ENCODE measurements at regions not wholly inside any gene's neighbourhood (a gene's known extent, or its start where the extent isn't known, plus 50 kb on each side); places are given as distances from the start of the nearest gene placed in this dataset.

GRCh38 chr15:94587113-94587512, 355.8 kb downstream of the MCTP2 start:
- H3K9me3 Mint-ChIP-seq: no peaks in the 10 kb centered on the region
- H3K27me3 Mint-ChIP-seq: peaks cover 43% of the 10 kb centered on the region
- H3K4me3 Mint-ChIP-seq: no peak overlapping the region
- H3K36me3 Mint-ChIP-seq: no peaks in the 10 kb centered on the region
- peaks cover 32% of the 10 kb centered on the region for H3K4me1 Mint-ChIP-seq
- no peak overlapping the region for H3K27ac Mint-ChIP-seq

- H3K9me3 Mint-ChIP-seq: no peaks in the 10 kb centered on the region
- peaks cover 21% of the 10 kb centered on the region for H3K4me1 Mint-ChIP-seq
- no peak overlapping the region for H3K27ac Mint-ChIP-seq
- no peaks in the 10 kb centered on the region for H3K36me3 Mint-ChIP-seq
- H3K27me3 Mint-ChIP-seq: peaks cover 45% of the 10 kb centered on the region
- H3K4me3 Mint-ChIP-seq: no peak overlapping the region
Observed at GRCh38 chr15:94588993-94589392, 357.6 kb downstream of the MCTP2 start.

- no peaks in the 10 kb centered on the region for H3K4me1 Mint-ChIP-seq
- H3K27ac Mint-ChIP-seq: no peak overlapping the region
- H3K27me3 Mint-ChIP-seq: peaks cover 38% of the 10 kb centered on the region
- no peaks in the 10 kb centered on the region for H3K9me3 Mint-ChIP-seq
- no peaks in the 10 kb centered on the region for H3K36me3 Mint-ChIP-seq
- no peak overlapping the region for H3K4me3 Mint-ChIP-seq
Observed at GRCh38 chr15:94592495-94592894, 361.1 kb downstream of the MCTP2 start.

- Mint-ChIP-seq H3K4me3 (no peak overlapping the region), H3K36me3 (no peaks in the 10 kb centered on the region), H3K27ac (no peak overlapping the region), H3K9me3 (no peaks in the 10 kb centered on the region), H3K27me3 (peaks cover 31% of the 10 kb centered on the region), H3K4me1 (no peaks in the 10 kb centered on the region)
Observed at GRCh38 chr15:94596707-94597106, 365.3 kb downstream of the MCTP2 start.

- H3K4me1 Mint-ChIP-seq: no peaks in the 10 kb centered on the region
- H3K9me3 Mint-ChIP-seq: no peaks in the 10 kb centered on the region
- peaks cover 22% of the 10 kb centered on the region for H3K27me3 Mint-ChIP-seq
- H3K36me3 Mint-ChIP-seq: no peaks in the 10 kb centered on the region
- H3K4me3 Mint-ChIP-seq: no peak overlapping the region
- H3K27ac Mint-ChIP-seq: no peak overlapping the region
Observed at GRCh38 chr15:94600505-94600904, 369.1 kb downstream of the MCTP2 start.

GRCh38 chr15:94602754-94603470, 371.6 kb downstream of the MCTP2 start:
- no peak overlapping the region for H3K27ac Mint-ChIP-seq
- no peaks in the 10 kb centered on the region for H3K36me3 Mint-ChIP-seq
- H3K9me3 Mint-ChIP-seq: no peaks in the 10 kb centered on the region
- H3K4me1 Mint-ChIP-seq: peaks cover 11% of the 10 kb centered on the region
- H3K4me3 Mint-ChIP-seq: no peak overlapping the region
- H3K27me3 Mint-ChIP-seq: peaks cover 27% of the 10 kb centered on the region

GRCh38 chr15:94606286-94606685, 374.9 kb downstream of the MCTP2 start:
- Mint-ChIP-seq H3K27me3 (peaks cover 26% of the 10 kb centered on the region), H3K36me3 (no peaks in the 10 kb centered on the region), H3K4me3 (no peak overlapping the region), H3K4me1 (peaks cover 11% of the 10 kb centered on the region), H3K27ac (no peak overlapping the region), H3K9me3 (no peaks in the 10 kb centered on the region)

- Mint-ChIP-seq H3K4me1 (peaks cover 11% of the 10 kb centered on the region), H3K27ac (no peak overlapping the region), H3K9me3 (no peaks in the 10 kb centered on the region), H3K36me3 (no peaks in the 10 kb centered on the region), H3K4me3 (no peak overlapping the region), H3K27me3 (peaks cover 26% of the 10 kb centered on the region)
Observed at GRCh38 chr15:94607176-94607654, 375.9 kb downstream of the MCTP2 start.

GRCh38 chr15:94610069-94610468, 378.7 kb downstream of the MCTP2 start:
- no peaks in the 10 kb centered on the region for H3K9me3 Mint-ChIP-seq
- H3K27ac Mint-ChIP-seq: no peak overlapping the region
- H3K27me3 Mint-ChIP-seq: peaks cover 30% of the 10 kb centered on the region
- no peak overlapping the region for H3K4me3 Mint-ChIP-seq
- no peaks in the 10 kb centered on the region for H3K36me3 Mint-ChIP-seq
- peaks cover 11% of the 10 kb centered on the region for H3K4me1 Mint-ChIP-seq

- H3K36me3 Mint-ChIP-seq: no peaks in the 10 kb centered on the region
- peaks cover 11% of the 10 kb centered on the region for H3K4me1 Mint-ChIP-seq
- H3K9me3 Mint-ChIP-seq: no peaks in the 10 kb centered on the region
- no peak overlapping the region for H3K4me3 Mint-ChIP-seq
- H3K27ac Mint-ChIP-seq: no peak overlapping the region
- peaks cover 26% of the 10 kb centered on the region for H3K27me3 Mint-ChIP-seq
Observed at GRCh38 chr15:94610485-94610884, 379.1 kb downstream of the MCTP2 start.

GRCh38 chr15:94611656-94612055, 380.3 kb downstream of the MCTP2 start:
- no peaks in the 10 kb centered on the region for H3K9me3 Mint-ChIP-seq
- no peak overlapping the region for H3K27ac Mint-ChIP-seq
- peaks cover 20% of the 10 kb centered on the region for H3K27me3 Mint-ChIP-seq
- H3K4me3 Mint-ChIP-seq: no peak overlapping the region
- H3K4me1 Mint-ChIP-seq: peaks cover 11% of the 10 kb centered on the region
- H3K36me3 Mint-ChIP-seq: no peaks in the 10 kb centered on the region

GRCh38 chr15:94615688-94616087, 384.3 kb downstream of the MCTP2 start:
- H3K9me3 Mint-ChIP-seq: no peaks in the 10 kb centered on the region
- no peak overlapping the region for H3K27ac Mint-ChIP-seq
- H3K4me1 Mint-ChIP-seq: no peaks in the 10 kb centered on the region
- H3K4me3 Mint-ChIP-seq: no peak overlapping the region
- H3K27me3 Mint-ChIP-seq: peaks cover 15% of the 10 kb centered on the region
- no peaks in the 10 kb centered on the region for H3K36me3 Mint-ChIP-seq

GRCh38 chr15:94620632-94621031, 389.3 kb downstream of the MCTP2 start:
- no peak overlapping the region for H3K4me3 Mint-ChIP-seq
- H3K4me1 Mint-ChIP-seq: no peaks in the 10 kb centered on the region
- peaks cover 8% of the 10 kb centered on the region for H3K27me3 Mint-ChIP-seq
- H3K27ac Mint-ChIP-seq: no peak overlapping the region
- no peaks in the 10 kb centered on the region for H3K9me3 Mint-ChIP-seq
- H3K36me3 Mint-ChIP-seq: no peaks in the 10 kb centered on the region

- H3K4me3 Mint-ChIP-seq: no peak overlapping the region
- H3K27ac Mint-ChIP-seq: no peak overlapping the region
- H3K27me3 Mint-ChIP-seq: peaks cover 6% of the 10 kb centered on the region
- H3K4me1 Mint-ChIP-seq: no peaks in the 10 kb centered on the region
- H3K9me3 Mint-ChIP-seq: no peaks in the 10 kb centered on the region
- no peaks in the 10 kb centered on the region for H3K36me3 Mint-ChIP-seq
Observed at GRCh38 chr15:94621736-94622135, 390.4 kb downstream of the MCTP2 start.

- no peaks in the 10 kb centered on the region for H3K9me3 Mint-ChIP-seq
- H3K4me1 Mint-ChIP-seq: no peaks in the 10 kb centered on the region
- H3K27ac Mint-ChIP-seq: no peak overlapping the region
- no peaks in the 10 kb centered on the region for H3K36me3 Mint-ChIP-seq
- H3K27me3 Mint-ChIP-seq: no peaks in the 10 kb centered on the region
- H3K4me3 Mint-ChIP-seq: no peak overlapping the region
Observed at GRCh38 chr15:94626949-94627348, 395.6 kb downstream of the MCTP2 start.

- Mint-ChIP-seq H3K27ac (no peak overlapping the region), H3K4me3 (no peak overlapping the region), H3K27me3 (peaks cover 8% of the 10 kb centered on the region), H3K9me3 (no peaks in the 10 kb centered on the region), H3K36me3 (no peaks in the 10 kb centered on the region), H3K4me1 (peaks cover 3% of the 10 kb centered on the region)
Observed at GRCh38 chr15:94631608-94632007, 400.2 kb downstream of the MCTP2 start.

- H3K27me3 Mint-ChIP-seq: peaks cover 7% of the 10 kb centered on the region
- no peak overlapping the region for H3K27ac Mint-ChIP-seq
- no peaks in the 10 kb centered on the region for H3K4me1 Mint-ChIP-seq
- no peaks in the 10 kb centered on the region for H3K36me3 Mint-ChIP-seq
- no peak overlapping the region for H3K4me3 Mint-ChIP-seq
- H3K9me3 Mint-ChIP-seq: no peaks in the 10 kb centered on the region
Observed at GRCh38 chr15:94638183-94638582, 406.8 kb downstream of the MCTP2 start.
